Hepatocyte (in vitro differentiated cells): ENCODE measurements at regions not wholly inside any gene's neighbourhood (a gene's known extent, or its start where the extent isn't known, plus 50 kb on each side); places are given as distances from the start of the nearest gene placed in this dataset.

Experiments used
- DNase-seq: peaks from one replicate; pipeline ENCODE4 v3.0.0-alpha.2; 2016; ENCODE audit warnings: low spot score
- H2AFZ ChIP-seq: fragments of 200-600 bp; sonication (generic); 2 replicates; pipeline ENCODE4 v1.6.0; 2016; ENCODE audit warnings: antibody characterized with exemption, mild to moderate bottlenecking
- H3K27ac ChIP-seq: fragments of 200-600 bp; sonication (generic); 2 replicates; pipeline ENCODE4 v1.5.1; 2016; ENCODE audit warnings: mild to moderate bottlenecking
- H3K27me3 ChIP-seq: fragments of 200-600 bp; sonication (generic); 2 replicates; pipeline ENCODE4 v1.6.1; 2016
- H3K36me3 ChIP-seq: fragments of 200-600 bp; sonication (generic); replicated peaks from 2 replicates; pipeline ENCODE4 v1.5.1; 2016; ENCODE audit warnings: low read depth; ENCODE audit not compliant: insufficient read depth
- H3K4me1 ChIP-seq: fragments of 200-600 bp; sonication (generic); 2 replicates; pipeline ENCODE4 v1.5.1; 2016; ENCODE audit warnings: mild to moderate bottlenecking, moderate library complexity; ENCODE audit not compliant: insufficient read depth
- H3K4me2 ChIP-seq: fragments of 200-600 bp; sonication (generic); 2 replicates; pipeline ENCODE4 v1.6.0; 2016
- H3K4me3 ChIP-seq: fragments of 200-600 bp; sonication (generic); 2 replicates; pipeline ENCODE4 v1.5.1; 2016; ENCODE audit warnings: mild to moderate bottlenecking
- H3K79me2 ChIP-seq: fragments of 200-600 bp; sonication (generic); 2 replicates; pipeline ENCODE4 v1.6.0; 2017; ENCODE audit warnings: mild to moderate bottlenecking
- H3K9me2 ChIP-seq: fragments of 200-600 bp; sonication (generic); replicated peaks from 2 replicates; pipeline ENCODE4 v1.6.0; 2017; ENCODE audit warnings: mild to moderate bottlenecking; ENCODE audit not compliant: insufficient read depth
- H3K9me3 ChIP-seq: fragments of 200-600 bp; sonication (generic); 2 replicates; pipeline ENCODE4 v1.5.1; 2016; ENCODE audit warnings: low read depth, mild to moderate bottlenecking
- H4K20me1 ChIP-seq: fragments of 200-600 bp; sonication (generic); 2 replicates; pipeline ENCODE4 v1.6.0; 2016; ENCODE audit warnings: mild to moderate bottlenecking; ENCODE audit not compliant: insufficient read depth, poor library complexity, severe bottlenecking
- EZH2 ChIP-seq: fragments of 200-600 bp; sonication (generic); IDR thresholded peaks from 2 replicates; pipeline ENCODE4 v1.6.1; 2016; ENCODE audit warnings: antibody characterized with exemption, mild to moderate bottlenecking, borderline replicate concordance
- EZH2phosphoT487 ChIP-seq: fragments of 200-600 bp; sonication (generic); IDR thresholded peaks from one replicate; pipeline ENCODE4 v1.6.1; 2018; ENCODE audit warnings: antibody characterized with exemption, mild to moderate bottlenecking, low read depth, moderate library complexity; ENCODE audit not compliant: unreplicated experiment, severe bottlenecking
- WGBS: methylation state at CpG from one replicate; pipeline ENCODE4 v1.1.6; 2016; ENCODE audit warnings: low lambda C conversion rate; ENCODE audit errors: missing lambda C conversion rate; 5-methylcytosine and 5-hydroxymethylcytosine counted together
- TF ChIP-seq, protein P1 (sequence below): fragments of 200-600 bp; sonication (generic); IDR thresholded peaks from 2 replicates; pipeline ENCODE4 v1.5.1; 2016; ENCODE audit warnings: antibody characterized with exemption, mild to moderate bottlenecking; ENCODE audit not compliant: poor library complexity

DNA sequence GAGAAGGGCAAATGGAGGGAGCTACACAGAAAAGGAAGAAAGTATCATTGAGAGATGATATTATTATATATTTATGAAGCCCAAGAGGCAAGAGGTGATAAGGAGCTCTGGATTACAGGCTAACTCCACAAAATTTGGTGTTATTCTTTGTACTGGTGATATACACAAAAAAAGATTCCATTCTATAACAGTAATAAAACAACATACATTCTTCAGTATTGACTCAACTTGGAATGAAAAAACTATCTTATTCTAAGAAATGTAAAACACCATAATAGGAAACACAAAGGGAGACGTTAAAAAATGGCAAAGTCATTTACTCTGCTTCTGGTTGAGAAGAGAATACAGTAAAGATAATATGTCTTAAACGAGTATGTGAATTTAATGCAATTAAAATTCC is 99.4 kb downstream of the TEX35 start:
- 70% methylated on average over 2 of the region's 2 CpGs for WGBS

DNA sequence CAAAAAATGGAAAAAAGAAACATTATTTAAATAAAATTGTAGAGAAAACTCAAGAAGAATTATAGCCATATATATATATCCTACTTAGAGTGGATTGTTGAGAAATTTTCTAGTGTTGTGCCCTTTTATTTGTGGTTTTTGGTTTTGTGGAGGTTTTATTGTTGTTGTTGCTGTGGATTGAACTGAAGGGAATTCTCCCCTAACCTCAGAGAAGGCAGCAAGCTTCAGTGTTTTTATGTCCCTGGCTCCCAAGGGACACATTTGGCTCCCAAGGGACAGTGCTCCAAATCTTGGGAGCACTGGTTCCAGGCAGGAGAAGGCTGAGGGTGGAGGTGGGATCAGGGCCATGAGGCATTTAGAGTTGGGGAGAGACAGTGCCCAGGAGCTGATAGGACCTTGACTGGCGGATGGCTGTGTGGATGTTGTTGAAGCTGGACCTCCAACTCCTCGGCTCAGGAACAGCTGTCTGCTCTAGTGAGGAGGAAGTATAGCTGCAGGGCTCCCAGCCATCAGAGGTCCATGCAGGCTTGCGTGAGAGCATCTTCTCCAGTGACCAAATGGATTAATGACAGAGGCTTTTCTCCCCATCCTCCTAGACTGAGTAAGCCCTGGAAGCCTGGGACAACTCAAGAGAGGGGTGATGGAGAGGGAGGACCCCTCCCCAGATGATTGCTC is 100.5 kb downstream of the TEX35 start:
- Histone ChIP-seq H3K4me3 (no peak overlapping the region), H3K9me2 (no peaks in the 10 kb centered on the region), H4K20me1 (no peaks in the 10 kb centered on the region), H3K27ac (no peak overlapping the region), H3K4me2 (no peak overlapping the region), H3K79me2 (no peaks in the 10 kb centered on the region), H3K9me3 (no peaks in the 10 kb centered on the region), H3K27me3 (no peaks in the 10 kb centered on the region), H3K4me1 (no peaks in the 10 kb centered on the region), H2AFZ (no peak overlapping the region), H3K36me3 (no peaks in the 10 kb centered on the region)
- TF ChIP-seq, protein P1, sequence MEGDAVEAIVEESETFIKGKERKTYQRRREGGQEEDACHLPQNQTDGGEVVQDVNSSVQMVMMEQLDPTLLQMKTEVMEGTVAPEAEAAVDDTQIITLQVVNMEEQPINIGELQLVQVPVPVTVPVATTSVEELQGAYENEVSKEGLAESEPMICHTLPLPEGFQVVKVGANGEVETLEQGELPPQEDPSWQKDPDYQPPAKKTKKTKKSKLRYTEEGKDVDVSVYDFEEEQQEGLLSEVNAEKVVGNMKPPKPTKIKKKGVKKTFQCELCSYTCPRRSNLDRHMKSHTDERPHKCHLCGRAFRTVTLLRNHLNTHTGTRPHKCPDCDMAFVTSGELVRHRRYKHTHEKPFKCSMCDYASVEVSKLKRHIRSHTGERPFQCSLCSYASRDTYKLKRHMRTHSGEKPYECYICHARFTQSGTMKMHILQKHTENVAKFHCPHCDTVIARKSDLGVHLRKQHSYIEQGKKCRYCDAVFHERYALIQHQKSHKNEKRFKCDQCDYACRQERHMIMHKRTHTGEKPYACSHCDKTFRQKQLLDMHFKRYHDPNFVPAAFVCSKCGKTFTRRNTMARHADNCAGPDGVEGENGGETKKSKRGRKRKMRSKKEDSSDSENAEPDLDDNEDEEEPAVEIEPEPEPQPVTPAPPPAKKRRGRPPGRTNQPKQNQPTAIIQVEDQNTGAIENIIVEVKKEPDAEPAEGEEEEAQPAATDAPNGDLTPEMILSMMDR: no peak
- TF ChIP-seq EZH2phosphoT487: no peak
- no peak for TF ChIP-seq EZH2
- WGBS: 93% methylated on average over 3 of the region's 3 CpGs
- DNase-seq: no peak

More for the DNA sequence above, 99.4 kb downstream of the TEX35 start:
- TF ChIP-seq, protein P1: no peak
- TF ChIP-seq EZH2 (no peak), EZH2phosphoT487 (no peak)
- Histone ChIP-seq H3K9me2 (no peaks in the 10 kb centered on the region), H3K36me3 (no peaks in the 10 kb centered on the region), H3K4me3 (no peak overlapping the region), H2AFZ (no peak overlapping the region), H3K27ac (no peak overlapping the region), H3K4me2 (no peak overlapping the region), H3K79me2 (no peaks in the 10 kb centered on the region), H3K9me3 (no peaks in the 10 kb centered on the region), H3K27me3 (no peaks in the 10 kb centered on the region), H3K4me1 (no peaks in the 10 kb centered on the region), H4K20me1 (no peaks in the 10 kb centered on the region)
- DNase-seq: no peak

DNA sequence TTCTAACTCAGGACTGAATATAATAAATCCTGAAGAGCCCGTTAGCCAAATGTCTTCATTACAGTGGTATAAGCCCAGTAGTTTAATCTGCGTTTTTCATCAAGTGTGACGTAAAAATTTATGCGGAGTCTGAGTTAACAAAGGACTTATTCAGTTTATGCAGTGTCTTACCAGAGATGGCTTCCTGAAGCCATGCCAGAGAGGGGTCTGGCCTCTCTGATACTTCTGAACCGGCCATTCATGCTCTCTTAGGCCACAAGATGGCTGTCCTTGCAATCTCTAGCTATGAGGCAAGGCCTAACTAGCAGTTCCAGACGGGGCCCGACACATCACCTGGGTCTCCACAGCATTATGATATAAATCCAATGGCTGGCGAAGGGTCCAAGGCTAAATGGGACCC is 101.4 kb downstream of the TEX35 start:
- H2AFZ ChIP-seq: no peak overlapping the region
- no peak overlapping the region for H3K4me3 ChIP-seq
- DNase-seq: no peak
- no peak overlapping the region for H3K4me2 ChIP-seq
- H3K79me2 ChIP-seq: no peaks in the 10 kb centered on the region
- H3K9me2 ChIP-seq: no peaks in the 10 kb centered on the region
- no peaks in the 10 kb centered on the region for H4K20me1 ChIP-seq
- no peak overlapping the region for H3K27ac ChIP-seq
- 85% methylated on average over 8 of the region's 8 CpGs for WGBS
- no peaks in the 10 kb centered on the region for H3K36me3 ChIP-seq
- no peak for TF ChIP-seq EZH2phosphoT487
- TF ChIP-seq, protein P1: no peak
- no peak for TF ChIP-seq EZH2
- no peaks in the 10 kb centered on the region for H3K27me3 ChIP-seq
- no peaks in the 10 kb centered on the region for H3K4me1 ChIP-seq
- H3K9me3 ChIP-seq: no peaks in the 10 kb centered on the region
